ENCODE measurements at regions not wholly inside any gene's neighbourhood (a gene's known extent, or its start where the extent isn't known, plus 50 kb on each side); places are given as distances from the start of the nearest gene placed in this dataset.

DNA sequence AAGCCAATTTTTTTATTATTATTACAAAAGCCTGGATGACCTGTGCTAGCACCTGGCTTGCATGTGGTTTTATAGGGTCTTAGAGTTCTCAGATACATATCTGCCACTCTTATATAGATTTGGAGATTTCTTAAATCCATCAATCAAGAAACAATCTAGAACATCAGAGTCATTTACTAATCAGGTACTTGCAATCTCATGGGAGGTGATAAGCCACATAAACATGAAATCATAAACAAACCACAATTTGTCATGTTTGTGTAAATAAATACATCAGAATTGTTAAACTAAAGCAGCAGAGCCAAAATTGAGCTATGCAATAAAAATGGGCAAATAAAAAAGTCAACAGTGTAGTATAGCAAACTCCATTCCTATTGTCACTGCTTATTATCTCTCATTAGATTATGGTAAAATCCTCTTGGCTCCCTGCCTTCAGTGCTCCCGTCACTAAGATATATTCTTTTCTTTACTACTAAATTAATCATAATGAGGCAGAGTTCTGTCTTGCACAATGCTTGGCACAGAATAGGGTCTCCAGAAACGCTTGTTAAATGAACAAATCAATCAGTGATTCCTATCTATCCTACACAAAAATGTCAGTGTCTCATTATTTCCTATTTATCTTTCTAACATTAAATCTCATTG is 108.7 kb upstream of the TTC29 start:
- no peak for DNase-seq

DNA sequence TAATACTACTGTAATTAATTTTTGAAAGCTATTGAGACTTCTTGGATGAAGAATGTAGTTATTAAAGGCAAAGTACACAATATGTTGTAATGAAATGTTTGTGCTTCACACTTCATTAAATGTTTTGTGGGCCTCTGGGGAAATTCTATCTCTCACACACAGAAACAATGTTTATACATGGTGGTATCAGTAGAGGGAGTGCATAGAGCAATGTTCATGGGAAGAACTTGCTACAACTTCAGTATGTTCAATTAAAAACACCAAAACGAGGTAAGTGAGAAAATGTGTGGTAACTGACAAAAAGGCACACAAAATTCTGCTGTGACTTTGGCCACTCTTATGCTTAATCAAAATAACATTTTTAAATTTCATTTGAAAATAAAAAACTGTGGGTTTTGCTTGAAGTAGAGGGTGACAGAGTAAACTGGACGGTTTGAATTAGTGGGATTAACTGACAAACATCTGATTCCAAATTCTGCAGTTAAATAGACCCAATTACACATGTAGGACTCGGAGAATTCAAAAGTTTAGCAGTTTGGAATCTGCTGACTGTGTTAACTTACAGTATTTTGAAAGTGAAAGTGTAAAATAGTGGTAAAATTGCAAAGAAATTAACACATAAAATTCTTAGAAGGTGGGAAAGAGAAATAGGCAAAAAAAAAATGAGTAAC is 111.4 kb upstream of the TTC29 start:
- DNase-seq, result no peak

DNA sequence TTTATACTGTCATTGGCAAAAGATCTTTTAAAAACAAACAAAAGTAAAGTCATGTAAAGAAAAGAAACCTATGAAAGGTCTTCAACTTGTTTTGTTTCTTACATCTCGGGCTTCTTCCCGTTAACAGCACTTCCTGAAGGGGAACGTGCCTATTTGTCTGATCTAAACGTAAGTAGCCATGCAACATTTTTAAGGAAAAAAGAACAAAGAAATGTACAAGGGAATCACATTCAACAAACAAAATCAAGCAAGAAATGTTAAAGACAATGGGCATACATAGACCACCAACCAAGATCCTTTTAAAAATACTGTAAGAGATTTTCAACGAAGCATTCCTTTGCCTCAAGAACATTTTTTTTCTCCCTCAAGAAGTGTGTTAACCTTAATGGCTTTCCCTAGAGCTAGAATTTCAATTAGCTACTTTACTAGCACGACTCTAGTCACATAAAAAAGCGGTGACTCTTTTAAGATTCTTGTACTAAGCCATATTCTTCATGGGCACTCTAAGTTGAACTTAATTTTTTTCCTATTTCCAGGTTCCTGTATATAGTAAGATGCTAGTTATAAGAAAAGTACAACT is 112.0 kb upstream of the TTC29 start:
- DNase-seq, result no peak

DNA sequence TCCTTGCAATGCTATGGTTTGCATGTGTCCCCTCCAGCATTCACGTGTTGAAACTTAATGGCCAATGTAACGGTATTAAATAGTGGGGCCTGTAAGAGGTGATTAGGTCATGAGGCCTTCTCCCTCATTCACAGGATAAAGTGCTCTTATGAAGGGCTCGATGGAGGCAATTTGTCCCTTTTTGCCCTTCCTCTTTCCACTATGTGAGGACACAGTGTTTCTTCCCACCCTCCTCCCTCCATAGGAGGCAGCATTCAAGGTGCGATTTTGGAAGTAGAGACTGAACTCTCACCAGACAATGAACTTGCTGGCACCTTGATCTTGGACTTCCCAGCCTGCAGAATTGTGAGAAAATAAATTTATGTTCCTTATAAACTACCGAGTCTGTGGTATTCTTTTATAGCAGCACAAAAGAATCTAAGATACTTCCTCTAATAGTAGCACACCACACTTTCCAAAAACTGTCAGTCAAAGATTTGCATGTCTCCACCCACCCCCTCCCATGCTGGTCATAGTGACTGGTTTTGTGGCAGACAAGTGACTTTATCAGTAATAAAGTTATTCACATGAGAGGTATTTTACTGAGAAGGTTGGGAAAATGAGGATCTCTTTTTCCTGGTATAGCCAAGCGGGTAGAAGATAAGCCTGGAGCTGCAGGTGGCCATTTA is 113.5 kb upstream of the TTC29 start:
- DNase-seq, result no peak

DNA sequence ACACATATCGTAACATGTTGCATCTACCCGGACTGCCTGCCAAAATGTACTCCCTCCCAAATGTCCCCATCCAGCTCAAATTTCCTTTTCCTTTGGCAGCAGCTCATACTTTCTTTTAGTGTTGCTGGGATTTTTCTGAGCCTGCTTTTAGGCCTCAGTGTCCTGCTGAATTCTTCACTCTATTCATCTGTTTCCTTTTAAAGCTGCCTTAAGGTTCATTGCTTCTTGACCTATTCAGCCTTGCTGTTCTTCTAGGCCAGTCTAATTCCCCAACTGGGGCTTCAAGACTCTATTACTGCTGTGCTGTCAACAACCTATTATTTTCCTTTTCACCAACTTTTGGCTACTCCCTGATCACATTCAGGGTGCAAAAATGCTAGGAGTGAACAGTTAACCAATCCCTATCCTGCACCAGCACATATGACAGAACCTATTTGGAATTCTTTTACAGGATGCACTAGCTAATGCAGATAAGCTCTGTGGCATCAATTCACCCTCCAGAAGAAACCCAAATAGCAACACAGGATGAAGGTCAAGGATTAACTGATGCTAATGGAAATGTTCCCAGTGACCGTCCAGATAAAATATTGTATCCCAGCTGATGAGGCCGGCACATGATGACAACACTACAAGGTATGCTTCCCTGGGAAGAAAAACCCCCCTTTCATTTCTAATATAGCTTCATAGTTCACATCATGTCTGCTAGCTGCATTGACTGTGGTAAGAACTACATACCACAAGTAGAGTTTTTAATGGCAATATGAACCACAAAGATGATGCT is 114.7 kb upstream of the TTC29 start:
- DNase-seq, result no peak

DNA sequence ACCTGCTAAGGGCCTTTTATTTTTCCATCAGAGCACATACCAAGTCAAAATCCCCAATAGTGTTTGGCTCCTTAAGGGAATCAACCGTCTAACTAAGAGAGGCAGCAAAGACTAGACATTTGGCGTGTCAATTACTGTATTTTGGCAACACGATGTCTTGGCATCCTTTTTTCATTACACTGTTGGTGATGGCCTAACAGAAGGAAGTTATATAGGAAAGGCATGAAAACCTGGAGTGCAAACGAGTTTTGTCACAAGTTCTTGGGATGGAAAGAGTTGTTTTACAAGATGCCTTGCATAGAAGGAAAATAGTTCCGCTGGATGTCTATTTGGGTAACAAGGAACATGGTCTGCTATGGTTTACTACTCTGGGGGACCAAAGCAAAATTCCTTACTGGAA is 119.2 kb upstream of the TTC29 start:
- no peak for DNase-seq

DNA sequence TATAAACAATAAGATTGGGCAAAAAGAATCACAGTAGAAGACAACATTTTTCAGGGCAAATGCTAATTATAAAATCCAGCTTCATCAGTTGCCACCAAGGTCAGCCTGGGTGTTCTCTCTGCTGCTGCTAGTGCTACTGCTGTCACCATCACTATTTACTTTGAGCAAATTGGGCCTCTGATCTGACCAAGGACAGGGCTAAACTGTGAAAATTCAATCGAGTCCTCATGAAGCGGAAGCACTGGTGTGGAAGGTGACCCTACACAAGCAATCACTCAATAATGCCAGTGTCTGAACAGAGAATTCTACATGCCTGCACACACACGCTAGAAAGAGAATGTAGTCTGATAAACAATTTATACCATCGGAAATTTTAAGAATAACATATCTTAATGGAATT is 122.9 kb upstream of the TTC29 start:
- DNase-seq, result no peak

DNA sequence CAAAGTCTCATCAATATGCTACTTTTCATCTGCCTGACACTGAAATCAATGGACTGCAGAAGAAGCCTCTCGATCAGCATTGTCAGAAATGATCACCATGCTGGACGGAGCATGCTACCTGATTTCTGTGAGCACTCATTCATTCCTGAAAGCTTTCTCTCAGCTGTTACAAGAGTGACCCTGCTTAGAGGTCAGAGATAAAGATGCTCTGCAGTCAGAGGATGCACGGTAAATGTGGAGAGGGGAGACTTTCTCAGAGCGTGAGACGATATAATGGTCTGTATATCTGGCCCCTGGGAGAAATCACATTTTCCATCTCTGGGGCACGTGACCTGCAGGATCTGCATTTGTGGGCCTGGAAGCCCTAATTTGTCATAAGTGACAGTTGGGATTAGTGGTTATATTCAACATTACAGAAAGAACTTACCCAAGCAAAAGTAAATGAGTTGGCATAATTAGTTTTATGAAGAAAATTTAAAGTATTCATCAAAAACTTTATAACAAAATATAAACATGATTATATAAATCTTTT is 125.6 kb upstream of the TTC29 start:
- no peak for DNase-seq

DNA sequence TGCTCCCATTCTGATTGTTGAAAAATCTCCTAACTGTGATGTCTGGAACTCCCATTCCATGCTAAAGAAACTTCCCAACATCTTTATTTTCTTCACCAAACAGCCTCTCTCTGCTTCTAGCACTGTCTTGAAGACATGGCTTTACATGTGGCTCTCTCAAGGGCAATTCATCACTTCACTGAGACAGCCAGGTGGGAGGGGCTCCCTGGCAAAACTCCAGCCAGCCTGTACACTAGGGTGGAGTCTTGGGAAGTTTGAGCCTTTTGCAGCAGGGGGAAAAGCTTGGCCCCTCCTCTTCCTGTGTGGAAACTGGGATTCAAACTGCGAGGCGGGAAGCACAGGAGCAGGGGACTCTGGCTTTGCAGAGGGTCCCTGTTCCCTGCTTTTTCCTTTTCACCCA is 130.5 kb upstream of the TTC29 start:
- DNase-seq, result no peak

DNA sequence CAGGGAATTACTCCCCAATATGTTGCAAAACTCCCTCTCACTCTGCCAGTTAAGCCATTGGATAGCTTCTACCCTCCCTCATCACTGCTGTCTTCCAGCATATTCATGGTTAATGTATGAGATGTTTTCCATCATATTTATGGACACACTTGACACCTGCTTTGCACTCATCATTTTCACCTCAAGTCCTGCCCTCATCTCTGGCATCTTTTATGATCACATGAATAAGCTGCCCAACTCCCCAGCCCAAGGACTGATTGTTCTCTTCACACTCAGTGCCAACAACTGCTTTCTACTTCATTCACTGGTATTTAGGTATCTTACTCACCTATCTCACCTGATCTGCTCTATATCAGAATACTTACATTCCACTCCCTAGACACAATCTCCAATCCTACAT is 131.1 kb upstream of the TTC29 start:
- no peak for DNase-seq

DNA sequence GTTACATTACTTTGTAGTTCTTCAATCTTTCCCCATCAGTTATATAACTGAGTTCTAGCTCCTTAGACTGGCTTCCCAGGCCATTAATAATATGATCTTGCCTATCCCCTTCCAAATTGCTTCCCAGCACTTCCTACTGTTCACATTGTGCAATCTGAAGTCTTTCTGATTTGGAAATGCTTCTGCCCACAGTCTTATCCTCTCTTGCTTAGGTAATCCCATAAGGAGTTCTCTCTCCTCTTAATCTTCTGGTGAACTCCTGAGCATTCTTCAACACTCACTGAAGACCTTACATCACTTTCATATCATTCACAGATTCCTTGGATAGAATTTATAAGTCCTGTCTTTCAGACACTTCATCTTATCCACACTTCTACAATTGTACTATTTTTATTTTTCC is 132.7 kb upstream of the TTC29 start:
- DNase-seq, result no peak

DNA sequence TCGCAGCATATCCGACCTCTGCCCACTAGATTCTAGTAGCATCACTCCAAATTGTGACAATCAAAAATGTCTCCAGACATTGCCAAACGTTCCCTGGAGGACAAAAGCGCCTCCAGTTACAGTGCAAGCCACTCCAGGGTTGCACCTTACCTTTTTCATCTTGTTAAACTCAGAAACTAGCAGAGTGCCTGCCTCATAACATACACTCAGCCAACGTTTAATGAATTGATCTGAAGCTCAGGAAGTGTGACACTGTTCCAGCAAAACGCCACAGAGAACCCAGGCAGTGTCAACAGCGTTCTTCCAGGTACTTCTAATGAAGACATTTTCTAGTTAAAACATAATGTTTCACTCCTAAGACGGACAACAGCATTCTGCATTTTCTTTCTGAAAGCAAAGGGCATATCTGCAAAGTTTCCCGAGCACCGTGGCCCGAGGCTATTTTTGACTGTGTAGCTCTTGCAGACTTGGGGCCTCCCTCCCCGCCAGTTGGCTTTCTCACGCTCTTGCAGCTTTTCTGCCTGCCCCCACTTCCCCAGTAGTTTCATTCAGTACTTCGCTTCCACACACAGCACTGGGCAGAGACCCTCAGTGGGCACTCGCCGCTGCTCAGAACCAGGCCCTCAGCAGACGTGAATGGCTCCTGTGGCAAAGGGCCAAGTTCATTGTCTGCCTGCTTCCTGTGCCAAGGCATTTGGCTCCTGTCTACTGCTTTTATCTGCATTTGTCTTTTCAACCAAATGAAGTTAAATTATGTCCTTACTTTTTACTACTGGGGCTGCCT is 133.4 kb upstream of the TTC29 start:
- no peak for DNase-seq

DNA sequence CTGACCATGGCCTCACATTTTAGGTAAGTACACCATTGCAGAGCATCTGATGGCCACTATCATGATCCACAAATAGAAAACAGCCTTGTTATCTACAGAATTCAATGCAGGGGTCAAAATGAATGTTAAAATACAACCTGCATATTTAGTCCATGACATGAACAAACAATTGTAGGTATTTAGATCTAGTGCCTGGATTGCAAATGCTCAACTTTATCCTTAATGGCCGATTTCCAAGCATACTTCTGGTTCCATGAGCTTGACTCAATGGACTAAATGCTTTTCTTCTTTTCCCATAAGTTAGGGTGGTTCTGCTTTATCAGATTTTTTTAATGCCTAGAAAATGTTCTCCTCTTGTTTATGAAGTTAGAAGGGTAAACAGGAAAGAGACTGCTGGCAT is 139.2 kb upstream of the TTC29 start:
- no peak for DNase-seq

DNA sequence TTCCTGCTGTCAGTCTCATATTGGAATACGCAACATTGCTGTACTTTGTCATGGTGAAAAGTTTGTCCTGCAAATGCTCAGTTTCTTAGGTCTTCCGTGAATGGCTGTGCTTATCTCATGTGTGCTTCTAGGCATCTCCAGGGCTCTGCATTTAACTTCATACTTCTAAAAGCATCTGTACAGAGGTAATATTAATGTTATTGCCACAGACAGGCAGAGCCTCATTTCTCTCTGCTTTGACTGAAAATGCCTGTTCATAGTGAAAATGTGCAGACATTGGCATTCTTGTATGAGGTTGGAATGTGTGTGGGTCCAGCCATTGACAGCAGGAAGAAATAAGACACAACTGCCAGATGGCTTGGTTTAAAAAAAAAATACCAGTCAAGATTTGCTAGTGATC is 140.1 kb upstream of the TTC29 start:
- no peak for DNase-seq

DNA sequence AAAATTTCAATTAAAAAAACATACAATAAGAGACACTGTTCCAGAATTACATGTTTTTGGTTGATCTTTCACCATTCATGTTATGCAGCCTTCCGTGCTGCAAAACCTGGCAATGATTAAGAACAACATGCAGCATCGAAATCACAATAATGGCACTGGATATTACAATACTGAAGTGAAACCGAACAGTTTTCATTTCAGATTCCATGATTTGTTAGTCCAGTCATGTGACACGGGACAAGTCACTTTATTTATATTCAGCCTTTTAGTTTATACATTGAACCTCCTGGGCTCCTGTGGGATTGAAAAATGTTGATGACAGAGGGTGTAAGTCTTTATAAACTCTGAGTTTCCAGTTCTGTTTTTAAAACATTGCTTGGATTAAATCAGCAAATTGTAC is 142.5 kb upstream of the TTC29 start:
- DNase-seq, result no peak

DNA sequence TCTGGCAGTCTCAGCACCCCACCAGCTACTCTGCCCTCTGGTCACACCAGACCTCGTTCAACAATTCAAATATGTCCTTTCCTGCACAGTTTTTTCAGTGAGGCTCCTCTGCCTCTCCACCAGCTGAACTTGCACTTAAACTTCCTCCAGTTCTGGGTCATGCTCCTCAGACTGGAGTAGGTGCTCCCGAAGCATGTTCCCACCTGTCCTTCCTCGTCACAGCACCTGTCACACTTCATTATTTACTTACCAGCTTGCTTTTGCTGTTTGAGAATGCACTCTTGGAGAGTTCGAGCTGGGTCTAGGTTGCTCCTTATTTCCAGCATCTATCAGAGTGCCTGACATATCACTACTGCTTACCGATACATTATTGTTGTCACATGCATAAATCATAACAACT is 144.8 kb upstream of the TTC29 start:
- DNase-seq, result peak; percentile 72

DNA sequence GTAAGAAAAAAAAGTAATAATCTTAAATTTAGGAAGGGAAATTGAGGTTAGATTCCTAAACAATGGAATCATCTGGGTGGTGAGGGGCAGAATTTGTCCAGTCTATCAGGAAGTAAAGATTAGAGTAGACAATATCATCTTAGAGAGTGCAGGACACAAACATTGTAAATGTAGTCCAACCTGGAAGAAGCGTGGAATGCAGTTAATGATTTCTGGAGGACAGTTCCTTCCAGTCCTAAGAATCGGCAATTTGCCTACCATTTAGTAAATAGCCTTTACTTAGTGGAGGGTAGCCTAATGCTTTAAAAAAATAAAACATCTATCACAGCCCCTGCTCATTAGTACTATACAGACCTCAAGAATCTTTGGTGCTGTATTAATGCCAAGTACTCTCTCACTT is 147.5 kb upstream of the TTC29 start:
- no peak for DNase-seq

DNA sequence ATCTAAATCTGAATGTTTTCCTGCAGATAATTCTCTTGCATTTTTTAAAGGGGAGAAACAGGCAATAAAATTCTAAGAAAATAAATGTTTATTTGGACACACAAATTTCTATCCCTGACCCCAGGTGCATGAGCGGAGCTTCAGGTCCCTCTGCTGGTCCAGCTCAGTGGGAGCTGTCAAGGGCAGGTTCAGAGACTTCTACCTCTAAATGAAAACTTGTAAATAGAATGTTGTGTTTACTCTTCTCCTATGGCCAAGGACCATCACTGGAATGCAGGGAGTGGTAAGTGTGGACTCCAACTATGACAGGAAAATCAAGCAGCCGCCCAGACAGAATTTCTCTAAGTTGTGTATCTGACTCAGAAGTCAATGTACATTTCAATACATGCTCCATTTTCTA is 148.6 kb upstream of the TTC29 start:
- DNase-seq, result peak; percentile 22

DNA sequence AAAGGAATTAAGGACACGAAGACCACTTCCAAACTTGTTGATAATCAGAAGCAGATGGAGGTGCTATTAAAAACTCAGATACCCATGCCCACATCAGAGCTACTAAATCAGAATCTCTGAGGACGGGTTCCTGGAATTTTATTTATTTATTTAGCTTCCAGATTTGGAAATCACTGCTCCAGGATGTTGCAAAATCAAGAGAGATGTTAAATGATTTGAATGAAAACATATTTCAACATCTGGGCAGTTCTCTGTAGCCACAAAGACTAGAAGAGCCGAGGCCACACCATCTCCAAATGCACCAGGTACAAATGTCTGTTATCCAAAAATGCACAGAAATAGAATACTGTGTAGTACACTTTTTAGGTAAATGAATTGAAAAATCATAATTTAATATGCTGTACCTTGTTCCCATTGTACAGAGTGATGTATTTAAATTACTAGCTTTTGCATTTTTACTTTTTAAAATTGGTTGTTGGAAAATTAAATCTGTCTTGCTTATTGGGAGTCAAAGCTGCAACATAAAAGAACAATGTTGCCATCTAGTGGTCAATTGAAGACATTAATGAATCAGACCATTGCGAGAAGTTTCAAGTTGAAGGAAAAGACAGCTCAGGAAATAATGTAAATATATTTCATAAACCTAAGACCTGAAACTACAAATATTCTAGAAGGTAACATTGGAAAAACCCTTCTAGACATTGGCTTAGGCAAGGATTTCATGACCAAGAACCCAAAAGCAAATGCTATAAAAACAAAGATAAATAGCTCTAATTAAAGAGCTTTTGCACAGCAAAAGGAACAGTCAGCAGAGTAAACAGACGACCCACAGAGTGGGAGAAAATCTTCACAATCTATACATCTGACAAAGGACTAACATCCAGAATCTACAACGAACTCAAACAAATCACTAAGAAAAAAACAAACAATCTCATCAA is 151.3 kb upstream of the TTC29 start:
- peak; percentile 57 for DNase-seq

DNA sequence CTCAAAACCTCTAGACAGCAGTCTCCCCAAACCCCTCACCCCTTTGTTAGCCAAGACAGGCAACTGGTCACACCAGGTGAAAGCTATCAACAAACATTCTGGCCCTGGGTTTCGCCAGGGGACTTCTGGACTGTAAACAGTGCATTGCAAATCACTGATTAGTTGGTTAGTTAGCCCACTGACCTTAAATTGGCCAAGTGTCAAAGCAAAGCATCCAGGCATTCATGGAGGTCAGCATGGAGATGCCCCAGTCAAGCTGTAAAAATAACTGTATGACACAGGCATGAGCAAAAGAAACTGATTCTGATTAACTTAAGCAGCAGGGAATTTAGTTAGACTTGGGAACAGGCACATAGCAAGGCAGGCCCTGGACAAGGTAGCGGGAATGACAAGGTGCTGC is 156.0 kb upstream of the TTC29 start:
- no peak for DNase-seq

DNA sequence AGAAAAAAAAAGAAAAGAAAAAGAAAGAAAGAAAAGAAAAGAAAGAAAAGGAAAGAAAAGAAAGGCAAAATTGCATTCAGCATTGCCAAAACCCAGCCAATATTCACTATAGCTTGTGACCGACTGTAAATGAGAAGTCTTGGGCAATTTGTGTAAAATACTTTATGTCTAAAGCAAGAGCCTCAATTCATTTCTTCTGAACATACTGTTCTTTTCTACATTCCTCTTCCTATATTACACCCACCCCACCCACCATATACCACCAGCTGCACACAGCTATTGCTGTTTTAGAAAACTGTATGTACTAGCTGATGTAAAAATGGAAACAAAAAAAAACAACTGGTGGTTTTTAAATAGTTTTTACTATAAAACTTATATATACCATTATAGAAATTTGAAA is 156.9 kb upstream of the TTC29 start:
- DNase-seq, result no peak

All from DMS53 (cell line).